ENCODE measurements at regions not wholly inside any gene's neighbourhood (a gene's known extent, or its start where the extent isn't known, plus 50 kb on each side); places are given as distances from the start of the nearest gene placed in this dataset.
"Not testable (repeated sequence)": the region's sequence is repeated elsewhere in the genome, so short reads cannot be mapped to it uniquely, and the experiment has no call there.

GRCh38 chr6:97347111-97347510, 64.1 kb upstream of the MMS22L start:
- intact Hi-C loops (cut with DNase I), result no loop called here
- ATAC-seq (no peak), DNase-seq (no peak)

DNA sequence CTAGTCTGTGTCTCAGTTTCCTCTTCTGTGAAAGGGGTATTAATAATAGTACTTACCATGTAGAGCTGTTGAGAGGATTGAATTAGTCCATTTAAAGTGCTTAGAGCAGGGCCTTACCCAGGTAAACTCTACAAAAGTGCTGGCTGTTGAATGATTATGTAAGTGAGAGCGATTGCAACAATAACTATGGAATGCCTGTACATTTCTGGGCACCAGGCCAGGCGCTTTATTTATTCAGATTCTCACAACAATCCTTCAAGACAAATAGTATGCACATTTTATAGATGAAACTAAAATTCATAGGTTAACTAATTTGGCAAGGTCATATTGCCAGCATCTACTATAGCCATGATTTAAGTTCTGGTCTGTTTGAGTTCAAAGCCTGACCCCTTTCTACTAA, 78.3 kb upstream of the MMS22L start:
- ATAC-seq (no peak), DNase-seq (no peak)
- intact Hi-C loops (cut with DNase I), result no loop called here

GRCh38 chr6:97364327-97364726, 81.3 kb upstream of the MMS22L start:
- no peak for ATAC-seq
- intact Hi-C loops (cut with DNase I), result no loop called here
- DNase-seq, result no peak

- intact Hi-C loops (cut with DNase I); DNase-seq; ATAC-seq: not testable (repeated sequence)
Measured at GRCh38 chr6:97382071-97382470, 99.1 kb upstream of the MMS22L start.

DNA sequence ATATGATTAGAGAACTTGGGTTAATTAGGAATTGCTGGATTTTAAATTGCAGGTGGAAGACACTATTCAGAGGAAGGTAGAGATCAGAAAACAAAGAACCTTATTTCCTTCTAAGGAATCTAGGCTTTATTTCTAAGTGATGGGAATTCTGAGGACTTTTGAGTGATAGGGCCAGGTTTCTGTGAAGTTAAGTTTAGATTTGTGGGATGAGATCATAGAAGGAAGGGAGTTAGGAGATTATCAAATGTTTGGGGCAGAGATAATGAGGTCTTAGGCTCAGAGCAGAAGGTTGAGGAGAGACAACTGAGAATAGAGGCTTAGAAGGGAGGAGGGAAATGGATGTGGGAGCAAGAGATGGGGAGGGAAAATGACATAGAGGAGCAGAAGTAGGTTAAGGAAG, 109.7 kb upstream of the MMS22L start:
- intact Hi-C loops (cut with DNase I), result loop anchor here (10.0 kb wide), 2 partner anchors 208 to 498 kb away; partner anchors contain the start of gene NDUFAF4 (in 1 of the 2)
- ATAC-seq (no peak), DNase-seq (no peak)

DNA sequence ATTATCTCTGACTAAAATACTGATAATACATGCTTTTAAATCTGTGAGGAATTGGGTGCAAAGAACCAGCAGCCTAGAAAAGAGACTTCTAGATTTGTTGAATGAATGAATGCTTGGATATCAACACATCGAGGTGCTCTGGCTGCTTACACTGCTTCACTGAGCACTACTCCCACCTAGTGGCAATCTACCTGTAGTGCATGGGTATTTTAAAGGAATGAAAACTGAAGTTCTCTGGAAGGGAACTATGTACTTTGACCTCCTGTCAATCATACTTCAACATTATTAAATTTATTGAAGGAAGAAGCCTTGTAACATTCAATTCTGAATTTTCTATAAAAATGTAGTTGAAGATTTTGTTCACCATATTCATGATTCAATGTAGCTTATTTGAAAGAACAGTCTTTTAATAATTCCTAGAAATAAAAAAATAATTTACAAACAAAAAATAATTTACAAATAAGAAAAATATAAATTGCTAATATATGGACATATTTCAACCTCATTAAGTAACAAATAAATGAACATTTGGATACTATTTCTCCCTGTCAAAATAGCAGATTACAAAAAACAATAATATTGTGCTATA, 111.2 kb upstream of the MMS22L start:
- ATAC-seq, result peak; percentile 38 to 49
- intact Hi-C loops (cut with DNase I), result loop anchor here (2.0 to 10.0 kb wide), 3 partner anchors 207 to 499 kb away; partner anchors contain the start of gene NDUFAF4 (in 1 of the 2)
- DNase-seq, result no peak

GRCh38 chr6:97396880-97397279, 113.9 kb upstream of the MMS22L start:
- ATAC-seq (no peak), DNase-seq (no peak)
- intact Hi-C loops (cut with DNase I), result loop anchor here (5.0 to 10.0 kb wide), 3 partner anchors 212 to 502 kb away; partner anchors contain the start of gene NDUFAF4 (in 1 of the 2)

GRCh38 chr6:97399208-97399607, 116.2 kb upstream of the MMS22L start:
- DNase-seq, result no peak
- intact Hi-C loops (cut with DNase I), result loop anchor here (5.0 to 10.0 kb wide), 3 partner anchors 214 to 504 kb away; partner anchors contain the start of gene NDUFAF4 (in 1 of the 2)
- no peak for ATAC-seq

DNA sequence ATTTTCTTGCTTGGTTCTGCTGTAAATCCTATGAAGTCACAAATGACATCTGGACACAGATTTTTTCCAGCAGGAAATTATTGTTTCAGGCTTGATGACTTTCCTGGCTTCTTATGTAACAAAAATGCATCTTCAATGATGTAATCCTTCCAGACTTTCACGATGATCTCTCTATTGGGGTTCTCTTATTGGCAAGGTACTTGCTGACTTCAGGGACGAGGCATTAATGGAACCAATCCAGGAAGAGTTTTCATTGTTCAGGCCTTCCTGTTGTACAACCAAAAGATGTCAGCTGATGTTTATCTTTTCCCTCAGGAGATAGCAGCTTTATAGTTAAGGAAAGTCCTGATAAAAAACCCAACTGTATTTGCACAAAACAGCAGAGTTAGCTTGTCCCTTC, 118.5 kb upstream of the MMS22L start:
- intact Hi-C loops (cut with DNase I), result no loop called here
- DNase-seq (no peak), ATAC-seq (no peak)

DNA sequence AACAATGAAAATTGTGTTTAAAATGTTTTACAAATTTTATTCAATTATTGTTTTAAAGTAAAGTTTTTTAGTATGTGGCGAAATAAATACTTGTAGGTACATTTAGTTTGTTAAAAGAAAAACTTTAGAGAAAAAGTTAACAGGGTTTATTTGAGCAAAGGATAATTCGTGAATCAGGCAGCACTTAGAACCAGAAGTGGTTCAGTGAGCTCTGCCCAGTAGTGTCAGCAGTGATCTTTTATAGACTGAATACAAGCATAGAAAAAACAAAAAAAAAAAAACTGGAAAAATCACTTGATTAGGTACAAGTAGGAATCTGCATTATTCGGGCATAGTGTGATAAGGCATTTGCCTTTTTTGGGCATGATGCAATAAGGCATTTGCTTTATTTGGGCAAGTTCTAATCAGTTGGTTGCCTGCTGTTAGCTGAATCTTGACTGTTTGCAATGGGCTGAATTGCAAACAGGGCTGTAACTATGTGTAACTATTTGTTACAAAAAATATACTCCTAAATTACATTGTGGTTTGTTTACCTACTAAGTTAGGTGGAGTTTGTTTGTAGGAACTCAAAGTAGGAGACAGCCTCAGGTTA, 122.9 kb upstream of the MMS22L start:
- DNase-seq (no peak), ATAC-seq (no peak)
- intact Hi-C loops (cut with DNase I), result no loop called here

DNA sequence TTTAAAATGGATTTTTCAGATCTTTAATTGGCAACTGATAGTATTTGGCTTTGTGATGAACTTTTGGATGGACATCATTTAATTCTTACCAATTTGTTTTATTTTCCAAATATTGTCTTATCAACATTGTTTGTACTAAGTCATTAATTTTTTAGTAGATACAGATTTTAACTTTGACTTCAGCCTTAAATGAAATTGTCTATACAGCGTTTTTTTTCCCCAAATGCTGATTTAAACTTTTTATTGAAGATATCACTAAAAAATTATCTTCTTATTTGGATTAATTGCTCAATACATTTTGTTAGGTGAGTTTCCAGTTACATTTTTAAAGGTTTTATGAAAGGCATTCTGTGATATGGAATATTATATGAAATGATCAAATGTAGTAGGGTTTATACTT, 123.6 kb upstream of the MMS22L start:
- DNase-seq (no peak), ATAC-seq (no peak)
- intact Hi-C loops (cut with DNase I), result no loop called here

- DNase-seq, result no peak
- intact Hi-C loops (cut with DNase I), result no loop called here
- no peak for ATAC-seq
Measured at GRCh38 chr6:97411610-97412009, 128.6 kb upstream of the MMS22L start.

DNA sequence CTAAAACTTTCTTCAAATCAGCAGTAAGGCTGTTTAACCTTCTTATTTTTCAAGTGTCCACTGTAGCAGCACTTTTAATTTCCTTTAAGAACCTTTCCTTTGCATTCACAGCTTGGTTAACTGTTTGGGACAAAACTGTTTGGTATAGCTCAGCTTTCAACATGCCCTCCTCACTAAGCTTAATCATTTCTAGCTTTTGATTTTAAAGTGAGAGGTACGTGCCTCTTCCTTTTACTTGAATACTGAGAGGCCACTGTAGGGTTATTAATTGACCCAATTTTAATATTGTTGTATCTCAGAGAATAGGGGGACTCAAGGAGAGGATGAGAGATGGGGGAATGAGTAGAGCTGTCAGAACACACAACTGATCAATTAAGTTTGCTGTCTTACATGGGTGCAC, 129.5 kb upstream of the MMS22L start:
- intact Hi-C loops (cut with DNase I), result no loop called here
- no peak for DNase-seq
- ATAC-seq, result no peak

DNA sequence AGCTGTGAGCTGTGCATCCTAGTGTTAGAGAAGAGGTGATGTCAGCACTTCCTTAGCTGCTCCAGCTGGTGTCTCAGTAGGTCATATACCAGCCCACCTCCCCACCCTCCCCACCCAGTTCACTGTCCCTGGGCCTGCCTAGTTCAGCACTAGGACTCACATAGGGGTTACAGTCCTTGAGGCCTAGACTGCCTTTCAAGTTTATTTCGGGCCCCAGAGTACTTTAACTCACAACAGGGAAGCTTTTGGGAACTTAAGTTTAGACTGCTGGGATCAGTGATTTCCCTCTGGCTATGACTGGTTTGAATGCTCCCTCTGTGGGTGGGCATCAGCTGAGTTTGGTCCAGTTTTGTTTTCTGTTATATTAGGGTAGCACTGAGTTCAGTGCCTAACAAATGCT, 139.2 kb upstream of the MMS22L start:
- intact Hi-C loops (cut with DNase I), result no loop called here
- no peak for DNase-seq
- no peak for ATAC-seq

DNA sequence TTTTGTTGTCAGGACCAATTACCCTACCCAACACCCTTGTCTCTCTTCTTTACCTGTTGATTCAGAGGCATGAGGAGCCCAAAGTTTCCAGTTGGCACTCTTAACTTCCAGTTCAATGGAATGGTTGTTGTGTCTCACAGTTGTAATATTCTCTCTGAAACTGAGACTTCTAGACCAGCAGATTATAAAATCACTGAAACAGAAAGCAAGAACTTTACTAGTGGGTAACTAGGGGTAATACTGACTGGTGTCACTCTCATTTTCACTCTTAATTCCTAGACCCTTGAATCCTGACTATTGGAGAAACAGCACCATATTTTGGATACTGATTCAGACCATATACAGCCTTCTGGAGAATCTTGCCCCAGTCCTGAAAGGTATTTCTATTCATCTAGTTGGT, 140.2 kb upstream of the MMS22L start:
- ATAC-seq (no peak), DNase-seq (no peak)
- intact Hi-C loops (cut with DNase I), result no loop called here

DNA sequence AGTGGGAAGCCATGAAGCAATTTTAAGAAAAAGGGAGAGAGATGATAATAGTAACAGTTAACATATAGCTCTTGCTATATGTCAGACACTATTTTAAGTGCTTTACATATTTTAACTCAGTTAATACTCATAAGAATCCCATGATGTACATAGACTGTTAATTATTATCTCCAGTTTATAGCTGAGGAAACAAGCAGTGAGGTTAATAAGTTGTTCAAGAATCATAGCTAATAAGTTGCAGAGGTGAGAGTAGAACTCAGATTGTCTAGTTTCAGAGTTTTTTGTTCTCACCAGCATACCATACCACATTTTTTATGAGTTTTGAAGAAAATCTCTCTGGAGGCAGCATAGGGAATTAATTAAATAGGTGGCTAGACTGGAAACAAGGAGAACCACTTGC, 144.6 kb upstream of the MMS22L start:
- DNase-seq (no peak), ATAC-seq (no peak)
- intact Hi-C loops (cut with DNase I), result no loop called here

- ATAC-seq, result no peak
- intact Hi-C loops (cut with DNase I), result no loop called here
Measured at GRCh38 chr6:97437087-97437486, 154.1 kb upstream of the MMS22L start.

GRCh38 chr6:97438011-97438671, 155.1 kb upstream of the MMS22L start:
- DNase-seq (no peak), ATAC-seq (no peak)
- intact Hi-C loops (cut with DNase I), result no loop called here

More at GRCh38 chr6:97437087-97437486, 154.1 kb upstream of the MMS22L start:
- DNase-seq, result no peak

DNA sequence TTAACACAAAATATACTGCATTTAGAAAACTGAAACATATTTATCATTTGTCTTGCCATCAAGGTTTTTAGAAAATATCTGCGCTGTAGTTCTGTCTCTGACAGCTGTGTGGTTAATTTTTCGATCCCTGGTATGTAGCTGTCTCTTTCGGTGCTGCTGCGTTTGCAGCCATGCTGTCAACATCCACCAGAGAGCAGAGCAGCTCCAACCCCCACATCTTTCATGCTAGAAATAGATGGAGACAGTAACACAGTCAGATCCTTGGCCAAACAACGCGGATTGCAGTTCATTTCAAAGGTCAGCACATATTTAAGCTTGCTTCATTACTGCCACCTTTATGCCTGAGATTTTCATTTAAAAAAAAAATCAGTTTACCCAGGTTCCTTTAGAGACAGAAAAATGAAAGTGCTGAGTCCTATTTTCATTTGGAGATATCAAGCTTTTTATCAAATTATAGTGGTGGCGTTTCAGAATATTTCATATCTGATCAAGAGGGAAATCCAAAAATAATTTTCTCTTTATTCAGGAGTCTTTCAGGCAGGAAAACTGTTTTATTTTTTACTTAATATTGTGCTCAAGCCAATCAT, 157.7 kb upstream of the MMS22L start:
- ATAC-seq (peak; percentile 30 to 81), DNase-seq (no peak)
- intact Hi-C loops (cut with DNase I), result no loop called here

DNA sequence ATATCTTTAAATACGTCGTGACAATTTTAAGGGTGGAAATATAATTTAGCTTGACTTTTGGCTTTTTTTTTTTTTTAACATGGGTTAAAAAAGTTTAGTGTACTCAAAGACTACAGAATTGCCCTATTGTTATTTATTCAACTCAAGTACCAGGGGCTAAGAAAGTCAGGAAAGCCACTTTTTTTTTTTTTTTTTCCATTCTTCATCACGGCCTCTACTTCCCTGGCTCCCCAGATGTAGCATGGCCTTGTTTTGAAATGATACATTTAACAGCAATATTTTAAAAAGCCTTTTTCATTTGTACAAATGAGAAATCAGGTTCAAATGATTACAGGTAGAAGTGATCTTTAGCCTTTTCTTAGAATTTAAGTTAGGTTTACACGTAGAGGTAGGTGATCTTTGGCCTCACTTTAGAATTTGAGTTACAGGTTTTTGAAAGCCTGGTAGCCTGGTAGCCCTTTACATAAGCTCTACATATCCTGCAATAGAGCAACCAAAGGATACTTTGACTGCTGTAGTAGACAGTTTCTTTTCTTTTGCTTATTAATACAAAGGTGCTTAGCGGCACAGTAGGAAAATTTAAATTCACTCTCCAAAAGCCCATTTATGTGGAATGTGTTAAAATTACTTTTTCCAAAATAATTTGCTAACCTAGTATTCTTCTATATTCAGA, 160.5 kb upstream of the MMS22L start:
- intact Hi-C loops (cut with DNase I), result no loop called here
- no peak for DNase-seq
- no peak for ATAC-seq

Data from left cardiac atrium (tissue), 4 donors.